DMS 273 treated with DMSO at 0.1 percent for 48 hours (cell line): ENCODE measurements at regions not wholly inside any gene's neighbourhood (a gene's known extent, or its start where the extent isn't known, plus 50 kb on each side); places are given as distances from the start of the nearest gene placed in this dataset.
"Not testable (repeated sequence)": the region's sequence is repeated elsewhere in the genome, so short reads cannot be mapped to it uniquely, and the experiment has no call there.

Experiments
- DNase-seq: peaks from one replicate; lab custom pipeline; 2025; lab: John Stamatoyannopoulos, UW

DNA sequence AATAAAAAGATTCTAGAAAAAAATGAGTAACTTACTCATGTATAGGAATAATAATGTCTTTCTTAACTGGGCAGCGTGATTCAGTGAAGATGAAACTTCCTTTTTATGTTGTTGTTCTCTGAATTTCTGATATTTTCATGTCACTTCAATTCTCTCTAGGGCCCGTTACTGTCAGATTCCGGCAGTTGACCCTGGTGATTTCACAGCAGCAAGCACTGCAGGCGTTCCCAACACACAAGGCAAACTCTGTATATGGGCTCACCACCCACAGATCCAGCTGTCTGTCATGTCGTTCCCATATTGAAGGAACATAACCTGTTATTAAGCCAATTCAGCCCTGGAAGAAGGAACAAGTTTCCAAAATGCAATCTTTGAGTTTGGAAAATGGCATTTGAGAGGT, 288.3 kb upstream of the GALNTL6 start:
- DNase-seq = no peak

DNA sequence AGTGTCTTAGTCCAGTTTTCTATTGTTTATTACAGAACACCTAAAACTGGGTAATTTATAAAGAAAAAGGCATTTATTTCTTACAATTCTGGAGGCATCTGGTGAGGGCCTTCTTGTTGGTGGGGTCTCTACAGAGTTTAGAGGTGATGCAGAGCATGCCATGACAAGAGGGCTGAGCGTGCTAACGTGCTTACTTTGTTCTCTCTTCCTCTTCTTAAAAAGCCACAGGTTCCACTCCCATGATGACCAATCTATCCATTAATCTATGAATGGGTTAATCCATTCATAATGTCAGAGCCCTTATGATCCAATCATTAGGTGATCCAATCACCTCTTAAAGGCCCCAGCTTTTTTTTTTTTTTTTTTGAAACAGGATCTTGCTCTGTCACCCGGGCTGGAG, 291.5 kb upstream of the GALNTL6 start:
- DNase-seq = no peak

DNA sequence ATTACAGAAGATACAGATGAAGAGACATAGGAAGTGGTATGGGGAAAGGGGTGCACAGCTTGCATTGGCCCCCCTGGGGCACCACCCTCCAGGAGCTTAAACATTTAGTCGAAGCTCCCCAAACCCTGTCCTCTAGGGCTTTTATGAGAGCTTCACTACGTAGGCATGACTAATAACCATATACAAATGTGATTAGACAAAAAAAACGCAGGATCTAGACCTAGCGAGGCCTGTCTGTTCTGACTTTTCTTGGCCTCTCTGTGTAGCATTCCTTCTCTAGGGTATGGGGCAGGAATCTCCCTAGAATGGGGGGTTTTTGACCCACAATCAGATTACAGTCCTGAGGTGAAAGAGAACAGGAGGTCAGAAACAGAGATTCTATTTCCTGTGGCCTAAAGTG, 293.7 kb upstream of the GALNTL6 start:
- no peak for DNase-seq

DNA sequence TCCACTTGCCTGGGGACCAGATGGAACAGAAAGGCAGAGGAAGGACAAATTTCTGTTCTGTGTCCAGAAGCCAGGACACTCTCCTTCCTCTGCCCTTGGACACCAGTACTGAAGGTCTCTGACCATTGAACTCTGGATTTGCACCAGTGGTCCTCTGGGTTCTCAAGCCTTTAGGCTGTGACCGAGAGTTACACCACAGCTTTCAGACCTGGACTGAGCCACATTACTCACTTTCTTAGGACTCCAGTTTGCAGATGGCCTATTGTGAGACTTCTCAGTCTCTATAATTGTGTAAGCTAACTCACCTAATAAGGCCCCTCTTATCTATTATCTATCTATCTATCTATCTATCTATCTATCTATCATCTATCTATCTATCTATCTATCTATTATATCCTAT, 295.3 kb upstream of the GALNTL6 start:
- DNase-seq = no peak

DNA sequence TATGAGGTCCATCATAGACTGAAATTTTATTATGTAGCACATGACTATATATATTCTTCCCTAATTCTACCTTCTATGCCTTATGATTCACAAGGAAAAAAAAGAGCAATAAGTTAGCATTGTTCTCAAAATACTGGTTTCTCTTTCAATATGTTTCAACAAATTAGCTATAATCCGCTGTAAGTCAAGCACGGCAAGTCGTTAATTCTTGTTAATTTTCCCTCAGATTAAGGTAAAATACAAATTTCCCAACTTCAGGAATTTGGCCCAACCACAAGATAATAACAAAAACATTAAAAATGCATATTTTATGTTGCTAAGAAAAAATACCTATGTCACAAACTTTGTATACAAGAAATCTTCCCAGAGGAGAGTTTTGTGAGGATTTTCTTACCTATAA, 296.5 kb upstream of the GALNTL6 start:
- no peak for DNase-seq

DNA sequence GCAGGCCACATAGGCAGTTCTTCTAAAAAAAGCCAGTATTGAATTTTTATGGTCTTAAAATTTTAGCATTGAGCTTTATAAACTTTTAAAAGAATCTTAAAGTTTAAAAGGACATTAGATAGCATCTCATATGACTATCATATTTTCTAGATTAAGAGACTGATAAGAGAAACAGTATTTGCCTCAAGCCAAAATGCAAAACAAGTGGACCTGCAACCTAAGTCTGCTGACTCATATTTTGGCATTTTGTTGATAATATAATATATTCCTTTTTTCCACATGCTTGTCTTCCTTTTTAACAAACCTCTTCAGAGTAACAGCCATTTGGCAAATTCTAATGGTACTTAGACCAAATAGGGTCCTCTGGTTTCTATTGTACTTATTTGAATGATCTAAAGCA, 328.5 kb upstream of the GALNTL6 start:
- no peak for DNase-seq

DNA sequence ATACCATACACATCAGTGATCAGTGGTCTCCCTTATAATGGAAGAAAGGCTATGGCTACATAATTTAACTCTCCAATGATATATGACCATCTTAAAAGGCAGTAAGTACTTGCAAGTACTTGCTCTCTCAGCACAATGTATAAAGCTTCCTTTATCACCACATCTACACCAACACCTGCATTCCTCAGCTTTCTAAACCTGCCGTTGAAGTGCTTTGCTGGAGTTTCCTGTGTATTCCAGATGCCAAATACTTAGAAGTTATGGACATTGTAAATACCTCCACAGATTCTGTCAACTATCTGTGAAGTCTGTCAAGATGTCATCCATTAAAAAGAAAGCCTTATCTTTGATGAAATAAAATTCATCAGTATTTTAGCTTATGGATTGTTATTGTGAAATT, 335.0 kb upstream of the GALNTL6 start:
- DNase-seq = no peak

DNA sequence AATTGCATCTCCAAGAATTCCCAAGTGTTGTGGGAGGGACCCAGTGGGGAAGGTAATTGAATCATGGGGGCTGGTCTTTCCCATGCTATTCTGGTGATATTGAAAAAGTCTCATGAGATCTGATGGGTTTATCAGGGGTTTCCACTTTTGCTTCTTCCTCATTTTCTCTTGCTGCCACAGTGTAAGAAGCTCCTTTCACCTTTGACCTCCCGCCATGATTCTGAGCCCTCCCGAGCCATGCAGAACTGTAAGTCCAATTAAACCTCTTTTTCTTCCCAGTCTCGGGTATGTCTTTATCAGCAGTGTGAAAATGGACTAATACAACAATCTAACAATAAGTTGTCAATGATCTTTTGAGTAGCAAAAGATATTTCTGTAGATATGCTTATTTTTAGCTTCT, 338.1 kb upstream of the GALNTL6 start:
- DNase-seq = not testable (repeated sequence)

DNA sequence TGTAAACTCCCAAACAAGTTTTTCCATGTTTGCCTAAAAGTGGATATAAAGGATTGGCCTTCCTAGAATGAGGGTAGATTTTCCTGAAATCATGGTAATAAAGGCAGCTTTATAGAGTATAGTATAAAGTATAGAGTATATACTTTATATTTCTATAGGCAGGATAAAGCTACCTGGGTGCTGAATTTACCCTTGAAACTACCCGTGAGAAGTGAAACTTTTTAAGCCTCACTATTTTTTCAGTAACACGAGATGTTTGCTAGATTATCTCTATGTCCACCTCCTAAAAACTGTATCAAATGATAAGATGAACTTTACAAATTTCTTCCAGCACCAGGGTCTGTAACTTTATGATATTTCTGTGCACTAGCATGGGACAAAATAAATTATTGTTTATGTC, 340.0 kb upstream of the GALNTL6 start:
- no peak for DNase-seq

DNA sequence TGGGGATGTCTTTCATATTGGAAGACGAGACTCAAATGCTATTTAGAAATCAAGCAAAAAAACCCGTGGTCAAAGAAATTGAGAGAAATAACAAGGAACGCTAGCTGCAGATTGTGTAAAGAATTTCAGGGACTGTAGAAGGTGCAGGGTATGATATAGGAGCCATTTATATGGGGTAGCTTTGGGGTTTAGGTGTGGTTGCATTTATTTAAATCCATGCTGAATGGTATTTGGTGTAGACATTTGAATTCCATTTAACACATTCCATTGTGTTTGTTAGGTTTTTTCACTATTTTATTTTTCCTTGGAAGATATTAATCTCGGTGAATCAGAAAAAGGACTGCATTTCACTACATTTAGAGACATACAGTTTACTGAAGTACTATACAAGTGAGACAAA, 341.0 kb upstream of the GALNTL6 start:
- DNase-seq = no peak

DNA sequence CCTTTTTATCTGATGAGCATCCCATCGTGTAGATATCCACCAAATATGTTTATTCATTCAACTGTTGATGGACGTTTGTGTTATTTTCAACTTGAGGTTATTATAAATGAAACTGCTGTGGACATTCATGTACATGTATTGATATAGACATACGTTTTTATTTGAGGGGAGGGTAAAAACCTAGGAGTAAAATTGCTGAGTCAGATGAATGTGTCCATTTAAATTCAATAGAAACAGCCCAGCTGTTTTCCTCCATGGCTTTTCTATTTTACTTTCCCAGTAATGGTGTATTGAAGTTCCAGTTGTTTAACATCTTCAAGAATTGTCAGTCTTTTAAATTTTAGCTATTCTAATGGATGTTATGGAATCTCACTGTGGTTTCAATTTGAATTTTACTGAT, 348.7 kb upstream of the GALNTL6 start:
- no peak for DNase-seq

DNA sequence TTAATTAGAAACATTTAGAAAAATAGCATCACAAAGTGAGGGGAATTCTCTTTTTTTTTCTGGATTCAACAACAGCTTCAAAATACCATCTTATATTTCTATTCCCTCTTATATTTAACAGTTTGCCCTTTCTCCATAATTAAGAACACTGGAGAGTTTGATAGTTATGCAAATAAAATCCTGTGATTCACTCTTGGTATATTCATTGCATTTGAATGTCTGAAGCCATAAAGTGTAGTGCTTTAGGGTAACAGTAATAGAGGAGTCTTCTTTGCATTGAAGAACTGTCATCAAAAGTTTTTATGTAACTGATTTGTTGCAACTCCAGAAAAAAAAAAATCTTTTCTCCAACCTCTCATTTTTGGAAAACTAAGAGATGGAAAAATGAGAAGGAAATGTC, 352.0 kb upstream of the GALNTL6 start:
- DNase-seq = no peak

DNA sequence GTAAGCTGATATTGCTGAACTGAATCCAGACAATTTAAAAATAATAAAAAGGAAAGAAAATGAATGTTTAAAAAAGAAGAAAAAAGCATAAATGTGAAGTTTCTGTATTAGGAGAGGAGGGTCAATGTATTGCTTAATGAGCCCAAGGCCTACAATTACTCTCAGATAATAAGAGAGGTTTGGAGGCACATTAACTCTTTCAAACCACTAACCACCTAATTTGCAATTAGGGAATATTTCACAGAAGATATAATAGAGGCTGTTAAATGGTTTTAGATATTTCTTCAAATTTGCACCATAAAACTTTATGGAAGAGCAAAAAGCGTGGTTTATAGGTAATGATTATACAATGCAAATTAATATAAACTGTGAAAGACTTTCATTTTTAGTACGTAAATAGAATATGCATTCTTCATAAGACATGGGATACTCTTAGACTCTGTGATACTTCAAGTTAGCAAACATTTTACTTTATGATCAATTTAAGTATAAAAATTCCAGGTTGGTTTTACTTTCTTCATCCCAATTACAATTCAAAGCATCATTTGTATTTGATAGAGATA, 364.2 kb upstream of the GALNTL6 start:
- DNase-seq = no peak

DNA sequence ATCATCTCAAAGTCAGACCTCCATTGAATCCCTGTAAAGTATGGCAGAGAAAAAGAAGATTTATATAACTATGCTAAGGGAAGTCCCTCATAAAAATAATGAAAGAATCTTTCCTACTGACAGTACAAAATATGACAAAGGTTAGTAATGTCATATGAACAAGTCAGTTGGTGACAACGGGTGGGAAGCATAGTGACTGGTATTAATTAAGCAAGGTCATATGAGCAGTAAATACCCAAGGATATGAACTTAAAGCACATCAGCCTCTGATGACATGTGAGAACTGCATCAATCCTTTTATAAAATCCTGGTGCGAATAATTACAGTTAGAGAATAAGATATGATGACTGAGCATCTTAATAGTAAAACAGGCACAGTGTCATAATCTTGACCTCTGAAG, 364.8 kb upstream of the GALNTL6 start:
- DNase-seq = no peak

DNA sequence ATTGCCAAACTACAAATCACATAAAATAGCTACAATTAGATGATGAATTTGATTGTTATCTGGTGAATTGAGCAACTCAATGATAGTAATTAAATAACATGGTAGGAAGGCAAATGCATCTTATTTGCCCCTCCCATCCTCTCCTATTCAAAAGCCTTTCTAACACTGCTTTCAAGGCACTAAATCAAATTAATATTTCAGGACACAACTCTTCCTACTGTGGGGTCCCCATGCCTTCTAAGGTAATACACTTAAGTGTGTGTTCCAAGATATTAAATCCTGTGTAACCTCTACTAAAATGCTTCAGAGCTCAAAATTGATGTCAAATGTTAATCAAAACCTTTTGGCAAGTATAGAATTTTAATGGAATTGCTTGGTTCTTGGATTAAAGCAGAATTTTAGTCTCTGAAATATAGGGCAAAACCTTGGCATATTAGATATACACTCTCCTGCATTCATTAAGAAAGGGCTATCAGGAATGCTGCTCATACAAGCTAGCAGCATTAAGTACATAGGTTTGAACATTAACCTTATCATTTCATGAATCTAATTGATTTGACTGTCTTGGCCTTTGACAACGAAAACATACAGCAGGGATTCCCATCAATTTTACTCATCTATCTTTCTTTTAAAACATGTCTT, 371.8 kb upstream of the GALNTL6 start:
- no peak for DNase-seq

DNA sequence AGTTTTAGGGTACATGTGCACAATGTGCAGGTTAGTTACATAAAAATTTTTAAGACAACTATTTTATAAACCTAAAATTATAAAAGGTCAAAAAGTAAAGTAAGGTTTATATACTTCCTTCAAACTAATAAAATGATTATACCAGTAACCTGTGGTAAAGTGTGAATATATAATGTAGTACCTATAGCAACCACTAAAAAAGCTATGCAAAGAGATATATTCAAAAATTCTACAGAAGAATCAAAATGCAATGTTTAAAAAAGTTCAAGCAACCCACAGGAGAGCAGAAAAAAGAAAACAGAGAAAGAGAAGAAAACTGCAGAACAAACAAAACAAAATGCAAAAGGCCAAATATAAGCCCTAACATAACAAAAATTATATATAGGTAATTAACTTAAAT, 379.5 kb upstream of the GALNTL6 start:
- DNase-seq = no peak

DNA sequence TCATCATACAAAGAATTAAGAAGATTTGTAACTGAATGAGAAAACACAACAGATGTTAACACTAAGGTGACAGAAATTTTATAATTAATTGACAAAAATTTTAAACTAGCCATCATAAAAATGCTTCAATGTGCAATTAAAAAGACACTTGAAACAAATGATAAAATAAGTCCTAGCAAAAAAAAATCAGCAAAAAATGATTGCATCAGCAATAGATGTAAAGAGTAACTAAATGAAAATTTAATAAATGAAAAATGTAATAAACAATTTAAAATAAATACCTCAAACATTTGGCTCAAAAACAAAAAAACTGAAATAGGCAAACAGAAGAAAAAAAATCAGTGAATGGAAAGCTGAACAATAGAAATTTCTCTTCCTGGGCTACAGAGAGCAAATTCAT, 380.7 kb upstream of the GALNTL6 start:
- DNase-seq = no peak

DNA sequence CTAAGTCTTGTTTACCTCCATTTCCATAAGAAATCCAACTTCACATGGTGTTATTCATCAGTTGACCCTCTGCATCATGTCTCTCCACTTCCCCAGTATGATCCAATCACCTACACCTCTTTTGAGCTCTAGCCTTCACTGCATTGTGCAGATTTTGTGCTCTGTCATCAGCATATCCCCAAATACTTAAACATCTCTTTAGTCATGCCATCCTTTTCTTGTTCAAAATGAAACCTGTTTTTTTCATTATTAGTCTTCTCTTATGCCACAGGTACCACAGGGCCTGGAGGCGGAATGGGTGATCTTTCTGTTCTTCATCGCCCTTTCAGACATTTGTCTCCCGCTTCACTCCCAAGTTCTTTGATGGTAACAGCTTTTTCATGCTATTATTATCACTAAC, 382.7 kb upstream of the GALNTL6 start:
- DNase-seq = no peak

DNA sequence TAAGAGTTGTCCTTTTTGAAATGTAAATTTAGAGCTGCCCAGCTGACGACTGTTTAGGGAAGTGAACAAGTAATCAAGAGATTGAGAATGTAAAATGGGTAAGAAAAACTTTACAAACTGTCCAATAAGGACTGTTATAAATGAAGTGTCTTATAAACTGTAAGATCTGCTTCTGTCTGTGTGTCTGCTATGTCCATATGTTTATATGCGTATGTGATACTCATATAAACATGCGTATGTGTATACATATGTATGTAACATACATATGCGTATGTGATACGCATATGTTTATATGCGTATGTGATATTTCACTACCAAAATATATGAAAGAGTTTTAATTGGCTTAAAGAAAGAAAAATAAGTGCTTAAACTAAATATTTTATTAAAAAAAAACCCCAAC, 416.0 kb upstream of the GALNTL6 start:
- DNase-seq = no peak

DNA sequence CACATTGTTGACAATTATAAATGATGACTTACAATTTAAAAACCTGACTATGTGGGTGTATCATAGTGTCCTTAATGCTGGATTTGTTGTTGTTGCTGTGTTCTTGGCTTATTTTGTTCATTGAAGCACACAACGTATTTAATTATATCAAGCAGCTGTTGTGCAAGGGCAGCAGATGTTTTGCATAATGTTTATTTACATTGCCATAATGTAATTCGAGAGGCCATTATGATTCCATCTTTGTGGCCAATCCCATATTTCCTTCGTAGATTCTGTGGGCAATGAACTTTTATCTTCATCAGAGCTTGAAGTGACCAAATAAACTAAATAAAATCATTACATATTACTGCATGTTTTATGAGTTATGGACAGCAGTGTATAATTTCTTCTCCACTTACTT, 422.6 kb upstream of the GALNTL6 start:
- no peak for DNase-seq

DNA sequence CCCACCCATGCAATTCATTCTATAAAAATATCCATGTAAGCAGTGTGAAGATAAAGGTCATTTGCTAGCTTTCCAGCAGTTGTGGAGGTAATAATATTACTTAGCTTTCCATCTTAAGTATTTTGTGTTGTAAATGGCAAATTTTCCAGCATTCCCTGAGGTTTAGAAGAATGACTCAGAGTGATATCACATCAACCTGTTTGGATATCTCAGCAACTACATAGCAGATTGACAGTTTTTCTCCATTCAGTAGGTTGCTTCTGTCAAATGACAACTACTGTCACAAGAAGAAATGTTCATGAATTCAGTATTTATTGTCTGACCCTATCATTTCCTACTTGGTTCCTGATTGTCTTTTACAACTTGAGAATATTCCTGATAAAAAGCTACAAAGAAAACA, 434.9 kb upstream of the GALNTL6 start:
- no peak for DNase-seq

DNA sequence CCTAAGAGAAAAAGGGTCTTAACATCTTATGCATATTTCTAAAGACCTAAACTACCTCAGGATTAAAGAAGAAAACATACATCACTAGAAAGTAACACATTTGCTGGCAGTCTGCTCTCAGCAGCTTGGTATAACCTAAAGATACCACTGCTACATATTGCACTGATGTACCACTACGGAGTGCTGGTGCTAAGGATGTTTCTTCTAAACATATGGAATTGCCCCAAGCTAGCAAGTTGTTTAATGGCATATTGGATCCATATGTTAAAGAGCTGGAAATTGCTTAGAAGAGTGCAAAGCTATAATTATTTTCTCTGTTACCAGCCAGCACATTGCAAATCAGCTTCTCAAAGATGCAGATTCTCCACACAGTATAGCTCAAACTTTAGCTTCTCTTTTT, 436.5 kb upstream of the GALNTL6 start:
- no peak for DNase-seq

DNA sequence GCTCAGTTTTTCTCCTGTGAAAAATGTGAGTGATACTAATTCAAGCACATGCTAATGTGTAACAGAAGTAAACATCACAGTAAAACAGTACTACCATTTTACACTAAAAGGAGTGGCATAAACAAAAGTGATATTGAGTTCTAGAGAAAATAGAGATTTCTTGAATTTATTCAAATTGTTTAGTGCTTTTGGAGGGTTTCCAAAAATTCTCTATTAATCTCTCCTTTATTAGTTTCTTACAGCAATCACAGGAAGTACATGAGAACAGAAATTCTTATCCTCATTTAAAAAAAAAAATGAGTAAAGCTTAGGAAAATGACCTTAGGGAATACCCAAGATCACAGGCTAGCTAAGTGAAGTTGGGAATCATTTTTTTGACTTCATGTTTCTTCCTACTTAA, 459.7 kb upstream of the GALNTL6 start:
- no peak for DNase-seq

DNA sequence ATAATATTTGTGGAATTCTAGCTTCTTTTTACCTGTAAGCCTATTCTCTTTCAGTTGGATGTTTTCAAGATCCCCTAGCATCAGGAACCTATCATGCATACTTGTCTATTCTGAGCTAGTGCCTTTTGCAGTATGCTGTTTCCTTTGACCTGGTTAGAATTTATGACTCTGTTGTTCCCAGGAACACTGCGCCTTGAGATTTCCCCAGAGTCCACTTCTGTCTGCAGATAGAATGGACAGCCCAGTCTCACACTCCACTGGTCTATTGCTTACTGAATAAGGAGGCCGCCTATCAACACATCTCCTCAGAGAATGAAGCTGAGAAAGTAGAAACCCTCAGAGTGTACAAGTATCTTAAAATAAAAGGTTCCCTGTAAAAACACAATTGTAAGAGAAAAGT, 465.1 kb upstream of the GALNTL6 start:
- no peak for DNase-seq

DNA sequence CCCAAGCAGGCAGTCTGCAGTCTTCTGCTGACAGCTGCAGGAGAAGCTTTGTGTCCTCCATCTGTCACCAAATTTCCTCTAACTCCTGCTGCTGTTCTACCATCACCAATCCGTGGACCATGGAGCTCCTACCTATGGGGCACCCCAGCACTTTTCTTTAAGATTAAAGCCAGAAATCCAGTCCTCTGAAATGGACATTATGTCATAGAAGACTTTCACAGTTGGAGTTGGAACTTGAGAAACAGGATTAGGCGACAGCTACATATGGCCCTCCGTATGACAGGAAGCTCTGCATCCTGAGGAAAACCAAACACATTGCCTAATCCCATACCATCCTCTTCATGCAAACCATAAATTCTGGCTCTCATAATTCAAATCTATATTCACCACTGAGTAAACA, 470.6 kb upstream of the GALNTL6 start:
- DNase-seq = no peak
